ENCODE measurements at regions not wholly inside any gene's neighbourhood (a gene's known extent, or its start where the extent isn't known, plus 50 kb on each side); places are given as distances from the start of the nearest gene placed in this dataset.

DNA sequence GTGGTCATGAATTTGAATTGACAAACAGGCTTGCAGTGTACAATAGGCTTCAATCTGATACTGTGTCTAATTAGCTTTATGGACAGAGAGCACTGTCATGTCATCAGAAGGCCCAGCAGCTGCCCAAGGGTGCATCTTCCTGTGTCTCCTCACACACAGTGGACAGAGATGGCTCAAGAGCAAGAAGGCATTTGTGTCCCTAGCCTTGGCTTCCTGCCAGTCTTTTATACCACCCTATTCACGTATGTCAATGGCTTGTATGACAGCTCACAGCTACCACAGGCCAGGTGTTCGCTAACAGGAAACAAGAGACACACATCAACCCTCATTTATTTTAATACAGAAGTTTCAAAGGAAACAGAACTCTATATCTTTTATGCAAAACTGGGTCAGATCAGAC lies 874.0 kb upstream of the AGA start:
- Histone ChIP-seq H3K9me3 (no peaks in the 10 kb centered on the region), H3K36me3 (no peaks in the 10 kb centered on the region), H3K27me3 (no peaks in the 10 kb centered on the region), H3K4me3 (no peak overlapping the region), H3K27ac (no peak overlapping the region), H3K4me1 (no peaks in the 10 kb centered on the region)
- TF ChIP-seq POLR2A (IDR thresholded peaks at IDR 0.05), result no peak
- TF ChIP-seq, protein P1, sequence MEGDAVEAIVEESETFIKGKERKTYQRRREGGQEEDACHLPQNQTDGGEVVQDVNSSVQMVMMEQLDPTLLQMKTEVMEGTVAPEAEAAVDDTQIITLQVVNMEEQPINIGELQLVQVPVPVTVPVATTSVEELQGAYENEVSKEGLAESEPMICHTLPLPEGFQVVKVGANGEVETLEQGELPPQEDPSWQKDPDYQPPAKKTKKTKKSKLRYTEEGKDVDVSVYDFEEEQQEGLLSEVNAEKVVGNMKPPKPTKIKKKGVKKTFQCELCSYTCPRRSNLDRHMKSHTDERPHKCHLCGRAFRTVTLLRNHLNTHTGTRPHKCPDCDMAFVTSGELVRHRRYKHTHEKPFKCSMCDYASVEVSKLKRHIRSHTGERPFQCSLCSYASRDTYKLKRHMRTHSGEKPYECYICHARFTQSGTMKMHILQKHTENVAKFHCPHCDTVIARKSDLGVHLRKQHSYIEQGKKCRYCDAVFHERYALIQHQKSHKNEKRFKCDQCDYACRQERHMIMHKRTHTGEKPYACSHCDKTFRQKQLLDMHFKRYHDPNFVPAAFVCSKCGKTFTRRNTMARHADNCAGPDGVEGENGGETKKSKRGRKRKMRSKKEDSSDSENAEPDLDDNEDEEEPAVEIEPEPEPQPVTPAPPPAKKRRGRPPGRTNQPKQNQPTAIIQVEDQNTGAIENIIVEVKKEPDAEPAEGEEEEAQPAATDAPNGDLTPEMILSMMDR (IDR thresholded peaks at IDR 0.05 in 4 of 5, conservative IDR thresholded peaks at IDR 0.05 in 1 of 5), result no peak
- intact Hi-C loops (cut with DNase I; ENCODE audit: low total_unique reads) (no loop called here), in situ Hi-C loops (cut with MboI; ENCODE audit: low sequenced_read_pairs in 4 of 4) (no loop called here)
- ATAC-seq (no peak), DNase-seq (no peak)

DNA sequence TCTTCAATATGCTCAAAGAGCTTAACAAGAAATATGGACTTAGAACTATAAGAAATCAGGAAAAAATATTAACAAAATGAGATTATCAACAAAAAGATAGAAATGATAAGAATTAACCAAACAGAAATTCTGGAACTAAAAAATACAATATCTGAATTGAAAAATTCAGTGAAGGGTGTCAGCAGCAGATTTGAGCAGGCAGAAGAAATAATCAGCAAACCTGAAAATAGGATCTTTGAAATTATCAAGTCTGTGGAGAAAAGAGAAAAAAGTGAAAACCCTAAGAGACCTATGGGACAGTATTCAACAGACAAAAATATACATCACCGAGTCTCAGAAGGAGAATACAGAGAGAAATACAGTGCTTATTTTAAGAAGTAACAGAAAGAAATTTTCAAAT lies 877.8 kb upstream of the AGA start:
- in situ Hi-C loops (cut with MboI; ENCODE audit: low sequenced_read_pairs in 4 of 4) (no loop called here), intact Hi-C loops (cut with DNase I; ENCODE audit: low total_unique reads) (no loop called here)
- Histone ChIP-seq H3K4me3 (no peak overlapping the region), H3K27me3 (no peaks in the 10 kb centered on the region), H3K9me3 (no peaks in the 10 kb centered on the region), H3K27ac (no peak overlapping the region), H3K36me3 (no peaks in the 10 kb centered on the region), H3K4me1 (no peaks in the 10 kb centered on the region)
- ATAC-seq, result no peak
- DNase-seq, result no peak
- TF ChIP-seq, protein P1 (IDR thresholded peaks at IDR 0.05 in 4 of 5, conservative IDR thresholded peaks at IDR 0.05 in 1 of 5), result no peak
- TF ChIP-seq POLR2A (IDR thresholded peaks at IDR 0.05), result no peak

DNA sequence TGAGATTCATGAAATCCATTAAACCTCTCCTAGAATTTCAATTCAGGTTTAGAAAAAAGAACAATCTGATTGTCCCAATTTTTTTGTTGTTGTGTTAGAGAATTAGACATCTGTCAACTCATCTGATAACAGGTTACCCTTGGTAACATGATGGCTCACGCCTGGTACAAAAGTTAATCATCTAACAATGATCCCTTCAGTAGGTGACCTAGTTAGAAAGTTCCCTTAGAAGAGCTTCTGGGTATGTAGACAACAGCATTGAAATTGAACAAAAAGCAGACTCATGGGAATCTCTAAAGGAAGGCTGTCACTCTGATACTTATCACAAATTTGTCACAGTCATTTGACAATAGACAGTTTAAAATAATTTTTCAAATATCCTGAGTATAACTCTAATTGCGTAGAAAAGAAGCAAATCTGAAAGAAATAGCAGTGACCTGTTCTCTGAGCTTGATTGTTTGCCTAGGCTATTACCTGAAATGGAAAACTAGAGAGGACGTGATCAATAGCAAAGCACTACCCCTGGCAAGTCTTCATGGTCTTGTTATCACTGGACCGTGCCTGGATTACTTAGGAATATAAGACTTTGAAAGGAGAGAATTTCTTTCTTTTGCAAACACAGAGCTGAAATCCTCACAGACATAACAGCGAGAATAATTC lies 880.4 kb upstream of the AGA start:
- Histone ChIP-seq H3K27me3 (no peaks in the 10 kb centered on the region), H3K36me3 (no peaks in the 10 kb centered on the region), H3K27ac (no peak overlapping the region), H3K4me1 (no peaks in the 10 kb centered on the region), H3K9me3 (no peaks in the 10 kb centered on the region), H3K4me3 (no peak overlapping the region)
- in situ Hi-C loops (cut with MboI; ENCODE audit: low sequenced_read_pairs in 4 of 4), result no loop called here
- TF ChIP-seq POLR2A (IDR thresholded peaks at IDR 0.05), result no peak
- TF ChIP-seq, protein P1 (IDR thresholded peaks at IDR 0.05 in 4 of 5, conservative IDR thresholded peaks at IDR 0.05 in 1 of 5), result no peak
- intact Hi-C loops (cut with DNase I; ENCODE audit: low total_unique reads), result no loop called here
- no peak for DNase-seq
- no peak for ATAC-seq

DNA sequence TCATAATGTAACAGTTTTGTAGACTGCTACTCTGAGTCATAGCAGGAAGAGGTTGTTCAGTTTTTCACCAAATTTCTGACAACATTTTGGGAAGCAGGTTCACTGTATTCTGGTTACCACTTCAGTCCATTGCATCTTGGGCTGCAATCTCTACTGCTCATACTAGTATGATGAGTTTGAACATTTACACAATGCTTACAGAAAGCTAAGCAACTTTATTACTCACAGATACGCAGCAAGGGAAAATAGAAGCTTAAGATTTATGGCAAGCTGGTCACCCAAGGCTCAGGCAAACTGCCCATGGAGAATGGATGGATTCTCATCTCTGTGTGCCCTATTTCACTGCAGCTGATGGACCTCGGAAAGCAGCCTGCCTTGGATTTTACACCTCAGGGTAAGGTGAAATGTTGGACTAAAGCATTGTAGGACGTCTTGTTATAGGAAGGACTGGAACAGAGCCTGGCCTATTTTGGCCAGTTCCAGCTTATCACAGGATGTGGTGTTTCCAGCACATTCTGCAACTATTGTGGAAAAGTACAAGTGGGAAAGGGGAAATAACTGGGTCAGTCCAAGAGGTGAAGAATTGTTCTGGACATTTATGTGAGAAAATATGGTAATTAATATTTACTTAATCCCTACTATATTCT lies 887.1 kb upstream of the AGA start:
- H3K36me3 ChIP-seq, result no peaks in the 10 kb centered on the region
- TF ChIP-seq, protein P1 (IDR thresholded peaks at IDR 0.05 in 4 of 5, conservative IDR thresholded peaks at IDR 0.05 in 1 of 5), result no peak
- no peak for TF ChIP-seq POLR2A (IDR thresholded peaks at IDR 0.05)
- H3K27me3 ChIP-seq, result no peaks in the 10 kb centered on the region
- in situ Hi-C loops (cut with MboI; ENCODE audit: low sequenced_read_pairs in 4 of 4), result no loop called here
- no peak overlapping the region for H3K27ac ChIP-seq
- no peak overlapping the region for H3K4me3 ChIP-seq
- DNase-seq, result no peak
- no peaks in the 10 kb centered on the region for H3K4me1 ChIP-seq
- ATAC-seq, result no peak
- no peaks in the 10 kb centered on the region for H3K9me3 ChIP-seq
- intact Hi-C loops (cut with DNase I; ENCODE audit: low total_unique reads), result no loop called here

Measured in gastrocnemius medialis (tissue), 4 donors.